T-helper 17 cell (primary cell): ENCODE measurements at regions not wholly inside any gene's neighbourhood (a gene's known extent, or its start where the extent isn't known, plus 50 kb on each side); places are given as distances from the start of the nearest gene placed in this dataset.

Source experiments
- ATAC-seq: fragments of 150-1000 bp; cut with Tn5 transposase; 2 replicates; pipeline ENCODE4 v1.10.0; 2021; ENCODE audit warnings: mild to moderate bottlenecking, moderate library complexity
- DNase-seq, 3 donors: peaks; one replicate each; pipeline versions ENCODE4 v3.0.0 to v3.0.0-alpha.2; 2020 to 2021
- H3K9me3 ChIP-seq: one replicate; pipeline ENCODE4 v1.7.0; 2013; ENCODE audit warnings: low read length, mild to moderate bottlenecking; ENCODE audit not compliant: control insufficient read depth, poor library complexity, severe bottlenecking
- H3K27ac Mint-ChIP-seq: one replicate; pipeline ENCODE4 v1.8.0; 2022; ENCODE audit warnings: mild to moderate bottlenecking, moderate library complexity, mixed read lengths
- H3K27me3 Mint-ChIP-seq: one replicate; pipeline ENCODE4 v1.8.0; 2022; ENCODE audit warnings: mixed read lengths
- H3K36me3 Mint-ChIP-seq: one replicate; pipeline ENCODE4 v1.8.0; 2022; ENCODE audit warnings: low read depth, mixed read lengths
- H3K4me1 Mint-ChIP-seq: one replicate; pipeline ENCODE4 v1.8.0; 2022; ENCODE audit warnings: mild to moderate bottlenecking, mixed read lengths
- H3K4me3 Mint-ChIP-seq: one replicate; pipeline ENCODE4 v1.8.0; 2022; ENCODE audit warnings: mild to moderate bottlenecking, moderate library complexity, mixed read lengths

- Mint-ChIP-seq H3K27ac (no peak overlapping the region), H3K36me3 (no peaks in the 10 kb centered on the region), H3K27me3 (peaks cover 7% of the 10 kb centered on the region), H3K4me1 (no peaks in the 10 kb centered on the region), H3K4me3 (no peak overlapping the region)
- ATAC-seq, result no peak
- DNase-seq, result no peak
- peaks cover 3% of the 10 kb centered on the region for H3K9me3 ChIP-seq
These were observed 272.0 kb downstream of the BAMBI start for GRCh38 chr10:28949005-28950004.

GRCh38 chr10:28951484-28951883 is 274.2 kb downstream of the BAMBI start:
- Mint-ChIP-seq H3K4me3 (no peak overlapping the region), H3K4me1 (no peaks in the 10 kb centered on the region), H3K27me3 (peaks cover 7% of the 10 kb centered on the region), H3K27ac (no peak overlapping the region), H3K36me3 (no peaks in the 10 kb centered on the region)
- peaks cover 3% of the 10 kb centered on the region for H3K9me3 ChIP-seq
- DNase-seq (no peak), ATAC-seq (no peak)

- Mint-ChIP-seq H3K27me3 (peaks cover 7% of the 10 kb centered on the region), H3K27ac (no peak overlapping the region), H3K36me3 (no peaks in the 10 kb centered on the region), H3K4me1 (no peaks in the 10 kb centered on the region), H3K4me3 (no peak overlapping the region)
- H3K9me3 ChIP-seq, result peaks cover 3% of the 10 kb centered on the region
- DNase-seq (no peak), ATAC-seq (no peak)
These were observed 275.2 kb downstream of the BAMBI start for GRCh38 chr10:28952523-28952922.

GRCh38 chr10:28954211-28954610 is 276.9 kb downstream of the BAMBI start:
- no peak overlapping the region for H3K27ac Mint-ChIP-seq
- DNase-seq (no peak), ATAC-seq (no peak)
- peaks cover 3% of the 10 kb centered on the region for H3K9me3 ChIP-seq
- H3K4me3 Mint-ChIP-seq, result no peak overlapping the region
- no peaks in the 10 kb centered on the region for H3K36me3 Mint-ChIP-seq
- no peaks in the 10 kb centered on the region for H3K4me1 Mint-ChIP-seq
- peaks cover 7% of the 10 kb centered on the region for H3K27me3 Mint-ChIP-seq

GRCh38 chr10:28958468-28958867 is 281.1 kb downstream of the BAMBI start:
- no peaks in the 10 kb centered on the region for H3K9me3 ChIP-seq
- Mint-ChIP-seq H3K4me3 (no peak overlapping the region), H3K27me3 (no peaks in the 10 kb centered on the region), H3K4me1 (no peaks in the 10 kb centered on the region), H3K36me3 (no peaks in the 10 kb centered on the region), H3K27ac (no peak overlapping the region)
- DNase-seq (no peak), ATAC-seq (no peak)

GRCh38 chr10:28959850-28960501 is 282.7 kb downstream of the BAMBI start:
- Mint-ChIP-seq H3K27ac (no peak overlapping the region), H3K27me3 (no peaks in the 10 kb centered on the region), H3K4me1 (no peaks in the 10 kb centered on the region), H3K36me3 (no peaks in the 10 kb centered on the region), H3K4me3 (no peak overlapping the region)
- DNase-seq (no peak), ATAC-seq (no peak)
- H3K9me3 ChIP-seq, result no peaks in the 10 kb centered on the region

GRCh38 chr10:28962768-28963167 is 285.4 kb downstream of the BAMBI start:
- Mint-ChIP-seq H3K27ac (no peak overlapping the region), H3K4me1 (no peaks in the 10 kb centered on the region), H3K36me3 (no peaks in the 10 kb centered on the region), H3K27me3 (no peaks in the 10 kb centered on the region), H3K4me3 (no peak overlapping the region)
- ATAC-seq (no peak), DNase-seq (no peak)
- no peaks in the 10 kb centered on the region for H3K9me3 ChIP-seq

GRCh38 chr10:28963539-28964221 is 286.4 kb downstream of the BAMBI start:
- Mint-ChIP-seq H3K4me1 (no peaks in the 10 kb centered on the region), H3K4me3 (no peak overlapping the region), H3K27ac (no peak overlapping the region), H3K27me3 (no peaks in the 10 kb centered on the region), H3K36me3 (no peaks in the 10 kb centered on the region)
- ATAC-seq, result no peak
- H3K9me3 ChIP-seq, result no peaks in the 10 kb centered on the region
- no peak for DNase-seq

GRCh38 chr10:28965937-28966336 is 288.6 kb downstream of the BAMBI start:
- H3K27ac Mint-ChIP-seq, result no peak overlapping the region
- no peaks in the 10 kb centered on the region for H3K27me3 Mint-ChIP-seq
- no peaks in the 10 kb centered on the region for H3K36me3 Mint-ChIP-seq
- ATAC-seq (no peak), DNase-seq (no peak)
- H3K4me1 Mint-ChIP-seq, result no peaks in the 10 kb centered on the region
- no peaks in the 10 kb centered on the region for H3K9me3 ChIP-seq
- no peak overlapping the region for H3K4me3 Mint-ChIP-seq

GRCh38 chr10:28967031-28967430 is 289.7 kb downstream of the BAMBI start:
- Mint-ChIP-seq H3K4me3 (no peak overlapping the region), H3K27me3 (no peaks in the 10 kb centered on the region), H3K27ac (no peak overlapping the region), H3K4me1 (no peaks in the 10 kb centered on the region), H3K36me3 (no peaks in the 10 kb centered on the region)
- no peak for DNase-seq
- ATAC-seq, result no peak
- H3K9me3 ChIP-seq, result no peaks in the 10 kb centered on the region

GRCh38 chr10:28969413-28969812 is 292.1 kb downstream of the BAMBI start:
- Mint-ChIP-seq H3K27me3 (no peaks in the 10 kb centered on the region), H3K36me3 (no peaks in the 10 kb centered on the region), H3K4me1 (no peaks in the 10 kb centered on the region), H3K4me3 (no peak overlapping the region), H3K27ac (no peak overlapping the region)
- no peak for DNase-seq
- H3K9me3 ChIP-seq, result no peaks in the 10 kb centered on the region
- ATAC-seq, result no peak

- DNase-seq (no peak), ATAC-seq (no peak)
- Mint-ChIP-seq H3K27me3 (no peaks in the 10 kb centered on the region), H3K4me3 (no peak overlapping the region), H3K4me1 (no peaks in the 10 kb centered on the region), H3K27ac (no peak overlapping the region), H3K36me3 (no peaks in the 10 kb centered on the region)
- H3K9me3 ChIP-seq, result no peaks in the 10 kb centered on the region
These were observed 292.9 kb downstream of the BAMBI start for GRCh38 chr10:28970231-28970630.

GRCh38 chr10:28971255-28971654 is 293.9 kb downstream of the BAMBI start:
- H3K4me3 Mint-ChIP-seq, result no peak overlapping the region
- H3K4me1 Mint-ChIP-seq, result no peaks in the 10 kb centered on the region
- DNase-seq, result no peak
- H3K9me3 ChIP-seq, result no peaks in the 10 kb centered on the region
- no peak for ATAC-seq
- H3K27ac Mint-ChIP-seq, result no peak overlapping the region
- H3K27me3 Mint-ChIP-seq, result no peaks in the 10 kb centered on the region
- no peaks in the 10 kb centered on the region for H3K36me3 Mint-ChIP-seq
